Left lung (tissue), 4 donors: ENCODE measurements at regions not wholly inside any gene's neighbourhood (a gene's known extent, or its start where the extent isn't known, plus 50 kb on each side); places are given as distances from the start of the nearest gene placed in this dataset.

Source experiments
- ATAC-seq: fragments of 200-7000 bp; cut with Tn5 transposase; one replicate; pipeline ENCODE4 v1.9.1; 2020; ENCODE audit warnings: moderate library complexity
- DNase-seq, 4 donors: peaks; one replicate each; pipeline ENCODE4 v3.0.0-alpha.2; 2013 to 2020
- H3K27ac ChIP-seq, 2 donors: fragments of 200-600 bp; sonication (generic) in 1 of 2; one replicate each; pipeline versions ENCODE4 v1.5.0 to v1.8.0; 2020 to 2021
- H3K27me3 ChIP-seq, 2 donors: fragments of 200-600 bp; sonication (generic) in 1 of 2; one replicate each; pipeline versions ENCODE4 v1.5.0 to v1.8.0; 2020 to 2021
- H3K36me3 ChIP-seq, 2 donors: fragments of 200-600 bp; sonication (generic) in 1 of 2; one replicate each; pipeline versions ENCODE4 v1.5.0 to v1.8.0; 2020 to 2021
- H3K4me1 ChIP-seq, 2 donors: fragments of 200-600 bp; one replicate each; pipeline ENCODE4 v1.8.0; 2021
- H3K4me3 ChIP-seq, 2 donors: fragments of 200-600 bp; sonication (generic) in 1 of 2; one replicate each; pipeline versions ENCODE4 v1.5.0 to v1.8.0; 2020 to 2021; ENCODE audit warnings: mild to moderate bottlenecking in 1 of 2
- H3K9me3 ChIP-seq, 2 donors: fragments of 200-600 bp; sonication (generic) in 1 of 2; one replicate each; pipeline versions ENCODE4 v1.5.0 to v1.8.0; 2020 to 2021
- CTCF ChIP-seq, 2 donors: fragments of 200-600 bp; sonication (generic) in 1 of 2; IDR thresholded peaks; one replicate each; pipeline versions ENCODE4 v1.5.0 to v1.8.0; 2021; ENCODE audit warnings: antibody characterized with exemption in 2 of 2
- intact Hi-C, 2 donors: fragments of 100-400 bp; cut with DNase I; formaldehyde crosslinking; loops; one replicate each; pipeline versions ENCODE4 v1.11.2 to v1.14.2; 2022
- donor health status: DM: no; HTN: yes; CAD: no.
- donor health status: DM: no; HTN: no; CAD: no.

DNA sequence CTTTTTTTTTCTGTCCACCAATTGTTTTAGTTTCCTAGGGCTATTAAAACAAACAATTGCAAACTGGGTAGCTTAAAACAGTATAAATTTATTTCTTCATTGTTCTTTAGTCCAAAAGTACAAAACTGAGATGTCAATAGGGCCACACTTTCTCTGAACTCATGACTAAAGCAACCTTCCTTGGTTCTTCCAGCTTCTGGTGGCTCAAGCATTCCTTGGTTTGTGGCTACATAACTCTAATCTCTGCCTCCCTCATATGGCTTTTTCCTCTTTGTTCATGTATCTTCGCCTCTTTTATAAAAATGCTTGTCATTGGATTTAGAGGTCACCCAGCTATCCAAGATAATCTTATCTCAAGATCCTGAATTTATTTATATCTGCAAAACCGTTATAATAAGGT is 914.5 kb upstream of the EPHA6 start:
- no peak for DNase-seq
- H3K36me3 ChIP-seq, result no peaks in the 10 kb centered on the region
- no peak for TF ChIP-seq CTCF (IDR thresholded peaks at IDR 0.05)
- no peaks in the 10 kb centered on the region for H3K4me1 ChIP-seq
- no peaks in the 10 kb centered on the region for H3K27me3 ChIP-seq
- no peak for ATAC-seq
- no peak overlapping the region for H3K4me3 ChIP-seq
- no peak overlapping the region for H3K27ac ChIP-seq
- intact Hi-C loops, result no loop called here
- H3K9me3 ChIP-seq, result peaks cover 0 to under 1% of the 10 kb centered on the region in 2 donors

DNA sequence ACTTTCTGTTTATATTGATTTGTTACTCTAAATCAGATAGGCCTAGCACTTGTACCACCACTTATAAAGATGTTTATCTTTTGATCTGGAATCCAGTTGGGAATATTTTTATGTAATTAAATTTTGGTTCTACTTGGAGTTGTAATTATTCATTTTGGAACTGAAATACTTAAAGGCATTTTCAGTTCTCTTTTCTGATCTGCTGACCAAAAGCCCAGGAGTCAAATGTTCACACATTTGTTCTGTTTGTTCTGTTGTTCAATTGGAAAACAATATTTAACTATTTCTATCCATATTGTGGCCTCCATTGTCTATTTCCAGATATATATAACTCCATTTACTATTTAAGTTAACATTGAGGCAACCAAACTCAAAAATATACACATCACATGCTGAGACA is 912.4 kb upstream of the EPHA6 start:
- H3K4me1 ChIP-seq, result no peaks in the 10 kb centered on the region
- ATAC-seq (no peak), DNase-seq (no peak)
- no peaks in the 10 kb centered on the region for H3K36me3 ChIP-seq
- H3K27ac ChIP-seq, result no peak overlapping the region
- H3K9me3 ChIP-seq, result no peaks in the 10 kb centered on the region
- intact Hi-C loops, result no loop called here
- no peak overlapping the region for H3K4me3 ChIP-seq
- H3K27me3 ChIP-seq, result no peaks in the 10 kb centered on the region
- no peak for TF ChIP-seq CTCF (IDR thresholded peaks at IDR 0.05)

DNA sequence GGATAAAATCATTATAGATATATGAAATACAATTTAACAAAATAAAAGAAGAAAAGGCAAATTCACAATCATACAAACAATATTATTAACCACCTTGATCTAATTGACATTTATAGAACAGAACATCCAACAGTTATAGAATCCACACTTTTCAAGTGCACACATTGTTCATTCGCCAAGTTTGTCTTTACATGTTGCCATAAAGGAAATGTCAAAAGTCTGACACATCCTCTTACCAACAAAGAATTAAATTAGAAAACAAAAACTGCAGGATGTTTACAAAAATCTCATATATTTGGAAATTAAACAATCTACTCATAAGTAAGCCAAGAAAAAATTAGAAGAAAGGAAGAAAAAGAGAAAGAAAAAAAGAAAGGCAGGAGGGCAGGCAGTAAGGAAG is 909.2 kb upstream of the EPHA6 start:
- intact Hi-C loops, result no loop called here
- TF ChIP-seq CTCF (IDR thresholded peaks at IDR 0.05), result no peak

DNA sequence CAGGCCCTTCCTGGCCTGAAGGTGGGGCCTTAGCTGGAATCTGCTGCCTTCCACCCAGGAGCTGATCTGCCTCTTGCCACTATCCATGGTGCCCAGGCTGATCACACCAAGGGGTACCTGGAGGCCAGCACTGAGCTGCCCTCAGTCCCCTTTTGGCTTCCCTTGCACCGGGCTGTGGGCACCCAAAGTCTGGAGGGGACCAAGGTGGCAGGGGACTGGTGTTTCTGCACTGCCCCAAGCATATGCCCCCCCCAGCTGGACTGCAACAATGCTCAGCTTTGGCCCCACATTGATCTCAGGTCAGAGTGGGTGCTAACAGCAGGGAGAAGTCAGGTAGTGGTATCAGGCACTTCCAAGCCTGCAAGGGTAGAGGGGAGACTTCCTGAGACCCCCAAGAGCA is 902.6 kb upstream of the EPHA6 start:
- no peak for TF ChIP-seq CTCF (IDR thresholded peaks at IDR 0.05)
- Histone ChIP-seq H3K27me3 (no peaks in the 10 kb centered on the region), H3K9me3 (peaks cover 0 to 23% of the 10 kb centered on the region in 2 donors), H3K4me3 (no peak overlapping the region), H3K36me3 (no peaks in the 10 kb centered on the region), H3K4me1 (no peaks in the 10 kb centered on the region), H3K27ac (no peak overlapping the region)
- ATAC-seq (no peak), DNase-seq (no peak)
- intact Hi-C loops, result no loop called here

More for the DNA sequence above, 909.2 kb upstream of the EPHA6 start:
- Histone ChIP-seq H3K9me3 (no peaks in the 10 kb centered on the region), H3K4me1 (no peaks in the 10 kb centered on the region), H3K27ac (no peak overlapping the region), H3K4me3 (no peak overlapping the region), H3K27me3 (no peaks in the 10 kb centered on the region), H3K36me3 (no peaks in the 10 kb centered on the region)
- no peak for DNase-seq
- no peak for ATAC-seq

GRCh38 chr3:95923496-95924210 is 890.7 kb upstream of the EPHA6 start:
- ATAC-seq, result peak; percentile 96
- Histone ChIP-seq H3K9me3 (peaks cover 0 to 7% of the 10 kb centered on the region in 2 donors), H3K27ac (peak overlapping the region; percentile 70 to 75), H3K4me3 (no peak overlapping the region), H3K36me3 (no peaks in the 10 kb centered on the region), H3K4me1 (peaks cover 0 to 6% of the 10 kb centered on the region in 2 donors), H3K27me3 (no peaks in the 10 kb centered on the region)
- intact Hi-C loops, result no loop called here
- no peak for TF ChIP-seq CTCF (IDR thresholded peaks at IDR 0.05)
- no peak for DNase-seq
